Liver (tissue), 3 donors: ENCODE measurements at regions not wholly inside any gene's neighbourhood (a gene's known extent, or its start where the extent isn't known, plus 50 kb on each side); places are given as distances from the start of the nearest gene placed in this dataset.

Experiments
- FOXA1 ChIP-seq: IDR thresholded peaks from 2 replicates; pipeline ENCODE4 v1.6.1; 2016; ENCODE audit warnings: antibody characterized with exemption
- HNF4A ChIP-seq, 2 donors: conservative IDR thresholded peaks; 2 replicates each; pipeline ENCODE4 v1.6.1; 2016; ENCODE audit warnings: antibody characterized with exemption in 2 of 2, mild to moderate bottlenecking in 2 of 2
- JUND ChIP-seq, 2 donors: IDR thresholded peaks; 2 replicates each; pipeline ENCODE4 v1.6.1; 2016; ENCODE audit warnings: antibody characterized with exemption in 2 of 2
- RAD21 ChIP-seq, 2 donors: IDR thresholded peaks; 2 replicates each; pipeline ENCODE4 v1.6.1; 2016; ENCODE audit warnings: antibody characterized with exemption in 2 of 2, mild to moderate bottlenecking in 2 of 2
- RXRA ChIP-seq, 2 donors: IDR thresholded peaks; 2 replicates each; pipeline ENCODE4 v1.6.1; 2017 to 2018; ENCODE audit warnings: antibody characterized with exemption in 2 of 2, mild to moderate bottlenecking in 1 of 2
- SP1 ChIP-seq: IDR thresholded peaks from 2 replicates; pipeline ENCODE4 v1.6.1; 2018; ENCODE audit warnings: antibody characterized with exemption, mild to moderate bottlenecking
- TF ChIP-seq, protein P1 (sequence below): fragments of 150-350 bp; IDR thresholded peaks from 2 replicates; pipeline ENCODE4 v1.5.1; 2017; ENCODE audit warnings: improper control_type of control experiment, low read depth, low read length; ENCODE audit not compliant: missing input control
- TF ChIP-seq, protein P2 (sequence below): IDR thresholded peaks from 2 replicates; pipeline ENCODE4 v1.6.1; 2016; ENCODE audit warnings: antibody characterized with exemption
- TF ChIP-seq, protein P3 (sequence below): IDR thresholded peaks from 2 replicates; pipeline ENCODE4 v1.6.1; 2016; ENCODE audit warnings: antibody characterized with exemption, mild to moderate bottlenecking
- donor health status: healthy.
- donor health status: healthy.

DNA sequence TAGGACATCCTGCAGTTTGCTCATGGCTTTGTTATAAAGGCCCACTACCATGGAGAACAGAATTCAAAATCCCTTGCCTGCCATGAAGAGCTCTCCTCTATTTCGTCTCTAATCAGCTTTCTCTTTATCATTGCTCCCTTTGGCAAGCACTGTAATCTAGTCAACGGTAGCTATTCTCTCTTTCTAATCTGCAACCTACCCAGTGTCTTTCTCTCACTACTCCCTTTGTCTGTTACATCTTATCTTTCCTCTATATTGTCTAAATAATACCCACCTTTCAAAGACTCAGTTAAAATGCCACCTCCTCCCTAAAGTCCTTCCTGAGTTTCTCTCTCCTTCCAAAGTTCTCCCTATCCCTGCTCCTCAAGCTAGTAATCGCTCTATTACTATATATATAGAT lies 108.1 kb downstream of the FZD1 start:
- TF ChIP-seq, protein P1, sequence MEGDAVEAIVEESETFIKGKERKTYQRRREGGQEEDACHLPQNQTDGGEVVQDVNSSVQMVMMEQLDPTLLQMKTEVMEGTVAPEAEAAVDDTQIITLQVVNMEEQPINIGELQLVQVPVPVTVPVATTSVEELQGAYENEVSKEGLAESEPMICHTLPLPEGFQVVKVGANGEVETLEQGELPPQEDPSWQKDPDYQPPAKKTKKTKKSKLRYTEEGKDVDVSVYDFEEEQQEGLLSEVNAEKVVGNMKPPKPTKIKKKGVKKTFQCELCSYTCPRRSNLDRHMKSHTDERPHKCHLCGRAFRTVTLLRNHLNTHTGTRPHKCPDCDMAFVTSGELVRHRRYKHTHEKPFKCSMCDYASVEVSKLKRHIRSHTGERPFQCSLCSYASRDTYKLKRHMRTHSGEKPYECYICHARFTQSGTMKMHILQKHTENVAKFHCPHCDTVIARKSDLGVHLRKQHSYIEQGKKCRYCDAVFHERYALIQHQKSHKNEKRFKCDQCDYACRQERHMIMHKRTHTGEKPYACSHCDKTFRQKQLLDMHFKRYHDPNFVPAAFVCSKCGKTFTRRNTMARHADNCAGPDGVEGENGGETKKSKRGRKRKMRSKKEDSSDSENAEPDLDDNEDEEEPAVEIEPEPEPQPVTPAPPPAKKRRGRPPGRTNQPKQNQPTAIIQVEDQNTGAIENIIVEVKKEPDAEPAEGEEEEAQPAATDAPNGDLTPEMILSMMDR, result no peak
- TF ChIP-seq FOXA1 (no peak), RAD21 (IDR thresholded peaks at IDR 0.05) (no peak), RXRA (IDR thresholded peaks at IDR 0.05) (no peak), SP1 (no peak), JUND (IDR thresholded peaks at IDR 0.05) (no peak), HNF4A (conservative IDR thresholded peaks at IDR 0.05) (no peak)
- TF ChIP-seq, protein P2, sequence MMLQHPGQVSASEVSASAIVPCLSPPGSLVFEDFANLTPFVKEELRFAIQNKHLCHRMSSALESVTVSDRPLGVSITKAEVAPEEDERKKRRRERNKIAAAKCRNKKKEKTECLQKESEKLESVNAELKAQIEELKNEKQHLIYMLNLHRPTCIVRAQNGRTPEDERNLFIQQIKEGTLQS, result no peak
- TF ChIP-seq, protein P3, sequence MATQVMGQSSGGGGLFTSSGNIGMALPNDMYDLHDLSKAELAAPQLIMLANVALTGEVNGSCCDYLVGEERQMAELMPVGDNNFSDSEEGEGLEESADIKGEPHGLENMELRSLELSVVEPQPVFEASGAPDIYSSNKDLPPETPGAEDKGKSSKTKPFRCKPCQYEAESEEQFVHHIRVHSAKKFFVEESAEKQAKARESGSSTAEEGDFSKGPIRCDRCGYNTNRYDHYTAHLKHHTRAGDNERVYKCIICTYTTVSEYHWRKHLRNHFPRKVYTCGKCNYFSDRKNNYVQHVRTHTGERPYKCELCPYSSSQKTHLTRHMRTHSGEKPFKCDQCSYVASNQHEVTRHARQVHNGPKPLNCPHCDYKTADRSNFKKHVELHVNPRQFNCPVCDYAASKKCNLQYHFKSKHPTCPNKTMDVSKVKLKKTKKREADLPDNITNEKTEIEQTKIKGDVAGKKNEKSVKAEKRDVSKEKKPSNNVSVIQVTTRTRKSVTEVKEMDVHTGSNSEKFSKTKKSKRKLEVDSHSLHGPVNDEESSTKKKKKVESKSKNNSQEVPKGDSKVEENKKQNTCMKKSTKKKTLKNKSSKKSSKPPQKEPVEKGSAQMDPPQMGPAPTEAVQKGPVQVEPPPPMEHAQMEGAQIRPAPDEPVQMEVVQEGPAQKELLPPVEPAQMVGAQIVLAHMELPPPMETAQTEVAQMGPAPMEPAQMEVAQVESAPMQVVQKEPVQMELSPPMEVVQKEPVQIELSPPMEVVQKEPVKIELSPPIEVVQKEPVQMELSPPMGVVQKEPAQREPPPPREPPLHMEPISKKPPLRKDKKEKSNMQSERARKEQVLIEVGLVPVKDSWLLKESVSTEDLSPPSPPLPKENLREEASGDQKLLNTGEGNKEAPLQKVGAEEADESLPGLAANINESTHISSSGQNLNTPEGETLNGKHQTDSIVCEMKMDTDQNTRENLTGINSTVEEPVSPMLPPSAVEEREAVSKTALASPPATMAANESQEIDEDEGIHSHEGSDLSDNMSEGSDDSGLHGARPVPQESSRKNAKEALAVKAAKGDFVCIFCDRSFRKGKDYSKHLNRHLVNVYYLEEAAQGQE, result no peak
